ENCODE measurements at regions not wholly inside any gene's neighbourhood (a gene's known extent, or its start where the extent isn't known, plus 50 kb on each side); places are given as distances from the start of the nearest gene placed in this dataset.

GRCh38 chr1:51048021-51048420 is 54.0 kb upstream of the C1orf185 start (continued):
- no peak for TF ChIP-seq ZBTB33 (CRISPR knock-in tag; IDR thresholded peaks at IDR 0.05)
- no peak for TF ChIP-seq DNMT1 (CRISPR knock-in tag; IDR thresholded peaks at IDR 0.05)
- TF ChIP-seq MLXIP (CRISPR knock-in tag; IDR thresholded peaks at IDR 0.05; ENCODE audit: borderline replicate concordance), result no peak
- TF ChIP-seq, protein P1, sequence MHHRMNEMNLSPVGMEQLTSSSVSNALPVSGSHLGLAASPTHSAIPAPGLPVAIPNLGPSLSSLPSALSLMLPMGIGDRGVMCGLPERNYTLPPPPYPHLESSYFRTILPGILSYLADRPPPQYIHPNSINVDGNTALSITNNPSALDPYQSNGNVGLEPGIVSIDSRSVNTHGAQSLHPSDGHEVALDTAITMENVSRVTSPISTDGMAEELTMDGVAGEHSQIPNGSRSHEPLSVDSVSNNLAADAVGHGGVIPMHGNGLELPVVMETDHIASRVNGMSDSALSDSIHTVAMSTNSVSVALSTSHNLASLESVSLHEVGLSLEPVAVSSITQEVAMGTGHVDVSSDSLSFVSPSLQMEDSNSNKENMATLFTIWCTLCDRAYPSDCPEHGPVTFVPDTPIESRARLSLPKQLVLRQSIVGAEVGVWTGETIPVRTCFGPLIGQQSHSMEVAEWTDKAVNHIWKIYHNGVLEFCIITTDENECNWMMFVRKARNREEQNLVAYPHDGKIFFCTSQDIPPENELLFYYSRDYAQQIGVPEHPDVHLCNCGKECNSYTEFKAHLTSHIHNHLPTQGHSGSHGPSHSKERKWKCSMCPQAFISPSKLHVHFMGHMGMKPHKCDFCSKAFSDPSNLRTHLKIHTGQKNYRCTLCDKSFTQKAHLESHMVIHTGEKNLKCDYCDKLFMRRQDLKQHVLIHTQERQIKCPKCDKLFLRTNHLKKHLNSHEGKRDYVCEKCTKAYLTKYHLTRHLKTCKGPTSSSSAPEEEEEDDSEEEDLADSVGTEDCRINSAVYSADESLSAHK (CRISPR knock-in tag; IDR thresholded peaks at IDR 0.05; ENCODE audit: borderline replicate concordance), result no peak
- TF ChIP-seq, protein P2, sequence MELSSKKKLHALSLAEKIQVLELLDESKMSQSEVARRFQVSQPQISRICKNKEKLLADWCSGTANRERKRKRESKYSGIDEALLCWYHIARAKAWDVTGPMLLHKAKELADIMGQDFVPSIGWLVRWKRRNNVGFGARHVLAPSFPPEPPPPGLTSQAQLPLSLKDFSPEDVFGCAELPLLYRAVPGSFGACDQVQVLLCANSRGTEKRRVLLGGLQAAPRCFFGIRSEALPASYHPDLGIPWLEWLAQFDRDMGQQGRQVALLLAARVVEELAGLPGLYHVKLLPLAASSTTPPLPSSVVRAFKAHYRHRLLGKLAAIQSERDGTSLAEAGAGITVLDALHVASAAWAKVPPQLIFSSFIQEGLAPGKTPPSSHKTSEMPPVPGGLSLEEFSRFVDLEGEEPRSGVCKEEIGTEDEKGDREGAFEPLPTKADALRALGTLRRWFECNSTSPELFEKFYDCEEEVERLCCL (CRISPR knock-in tag; IDR thresholded peaks at IDR 0.05; ENCODE audit: borderline replicate concordance), result no peak

All from HepG2 (cell line).